B cell (primary cell): ENCODE measurements at regions not wholly inside any gene's neighbourhood (a gene's known extent, or its start where the extent isn't known, plus 50 kb on each side); places are given as distances from the start of the nearest gene placed in this dataset.

ENCODE experiments used
- ATAC-seq: fragments of 200-7000 bp; cut with Tn5 transposase; one replicate; pipeline ENCODE4 v1.10.0; 2021; ENCODE audit warnings: low read depth, mild to moderate bottlenecking, moderate number of reproducible peaks, moderate library complexity
- CTCF ChIA-PET: fragments of 350-600 bp; sonication (Branson Sonifier 250); formaldehyde crosslinking; loops from one replicate; lab custom pipeline; 2021; ENCODE audit warnings: antibody characterized with exemption, inconsistent platforms; lab: Charles Lee
- POLR2A ChIA-PET: fragments of 350-600 bp; sonication (Branson Sonifier 250); formaldehyde crosslinking; loops from one replicate; lab custom pipeline; 2021; ENCODE audit warnings: antibody characterized with exemption; lab: Charles Lee
- DNase-seq: peaks from one replicate; pipeline ENCODE4 v3.0.0; 2013
- H2AFZ ChIP-seq: 2 replicates; pipeline ENCODE4 v1.6.1; 2012; ENCODE audit warnings: mild to moderate bottlenecking, low read depth, low read length; ENCODE audit not compliant: insufficient read depth, poor library complexity, severe bottlenecking
- H3K27ac ChIP-seq, 2 donors: 1 replicate in 1 of 2; 2 replicates in 1 of 2; pipeline ENCODE4 v1.5.1; 2012 to 2013; ENCODE audit warnings: low read length in 2 of 2, mild to moderate bottlenecking in 2 of 2, moderate library complexity in 1 of 2
- H3K27me3 ChIP-seq, 4 experiments: fragments of 200-600 bp in 1 of 4; sonication (generic) in 1 of 4; replicated peaks in 1 of 4; 1 replicate in 2 of 4; 2 replicates in 2 of 4; pipeline versions ENCODE4 v1.6.1 to v1.7.0; 2013 to 2016; ENCODE audit warnings: low read length in 3 of 4, mild to moderate bottlenecking in 2 of 4, mixed read lengths in 1 of 4, moderate library complexity in 1 of 4; ENCODE audit not compliant: insufficient read depth in 4 of 4, control insufficient read depth in 3 of 4; ENCODE audit errors: control extremely low read depth in 1 of 4
- H3K36me3 ChIP-seq, 2 experiments: replicated peaks in 1 of 2; 1 replicate in 1 of 2; 2 replicates in 1 of 2; pipeline versions ENCODE4 v1.6.1 to v1.7.1; 2013; ENCODE audit warnings: low read length in 1 of 2; ENCODE audit not compliant: insufficient read depth in 2 of 2, control insufficient read depth in 1 of 2; ENCODE audit errors: control extremely low read depth in 1 of 2, extremely low read depth in 1 of 2
- H3K4me1 ChIP-seq, 2 donors: fragments of 200-600 bp in 1 of 2; sonication (generic) in 1 of 2; 1 replicate in 1 of 2; 2 replicates in 1 of 2; pipeline versions ENCODE4 v1.5.1 to v1.6.1; 2013 to 2017; ENCODE audit warnings: low read length in 2 of 2; ENCODE audit not compliant: control insufficient read depth in 2 of 2, insufficient read depth in 2 of 2
- H3K4me2 ChIP-seq: replicated peaks from 2 replicates; pipeline ENCODE3; 2012; ENCODE audit warnings: mild to moderate bottlenecking, low read depth, low read length; ENCODE audit not compliant: poor library complexity, severe bottlenecking
- H3K4me3 ChIP-seq, 5 experiments: fragments of 200-600 bp in 1 of 5; sonication (generic) in 1 of 5; 1 replicate in 3 of 5; 2 replicates in 2 of 5; pipeline versions ENCODE4 v1.5.1 to v1.7.0; 2011 to 2016; ENCODE audit warnings: low read length in 4 of 5, mild to moderate bottlenecking in 4 of 5, low read depth in 2 of 5, control low read depth in 1 of 5, moderate library complexity in 1 of 5; ENCODE audit not compliant: insufficient read depth in 1 of 5; ENCODE audit errors: control extremely low read depth in 1 of 5, extremely low read depth in 1 of 5
- H3K79me2 ChIP-seq: fragments of 200-600 bp; sonication (generic); one replicate; pipeline ENCODE4 v1.6.0; 2016; ENCODE audit warnings: low read length; ENCODE audit not compliant: control insufficient read depth, insufficient read depth
- H3K9ac ChIP-seq: fragments of 200-600 bp; sonication (generic); 2 replicates; pipeline ENCODE4 v1.6.1; 2017; ENCODE audit warnings: mild to moderate bottlenecking, low read length, moderate library complexity
- H3K9me3 ChIP-seq, 3 donors: one replicate each; pipeline versions ENCODE4 v1.6.1 to v1.7.1; 2013; ENCODE audit warnings: low read length in 2 of 3; ENCODE audit not compliant: control insufficient read depth in 2 of 3, insufficient read depth in 1 of 3; ENCODE audit errors: control extremely low read depth in 1 of 3
- H4K20me1 ChIP-seq: 2 replicates; pipeline ENCODE4 v1.6.0; 2012; ENCODE audit warnings: mild to moderate bottlenecking, low read length; ENCODE audit not compliant: insufficient read depth, control insufficient read depth, poor library complexity, severe bottlenecking
- H3K27ac Mint-ChIP-seq: one replicate; pipeline ENCODE4 v1.8.0; 2021; ENCODE audit warnings: mixed read lengths
- H3K27me3 Mint-ChIP-seq: one replicate; pipeline ENCODE4 v1.8.0; 2021; ENCODE audit warnings: mixed read lengths
- H3K4me1 Mint-ChIP-seq: one replicate; pipeline ENCODE4 v1.8.0; 2021; ENCODE audit warnings: mixed read lengths
- H3K4me3 Mint-ChIP-seq: one replicate; pipeline ENCODE4 v1.8.0; 2021; ENCODE audit warnings: mixed read lengths
- H3K9me3 Mint-ChIP-seq: one replicate; pipeline ENCODE4 v1.8.0; 2022; ENCODE audit warnings: mixed read lengths; ENCODE audit not compliant: insufficient read depth
- CTCF ChIP-seq: fragments of 200-600 bp; IDR thresholded peaks from one replicate; pipeline ENCODE4 v1.8.0; 2022; ENCODE audit warnings: antibody characterized with exemption, mild to moderate bottlenecking
- EZH2 ChIP-seq: IDR thresholded peaks from 2 replicates; pipeline ENCODE4 v1.6.1; 2012; ENCODE audit warnings: borderline replicate concordance, low read depth, mild to moderate bottlenecking, moderate library complexity, low read length; ENCODE audit not compliant: insufficient read depth, poor library complexity, severe bottlenecking
- WGBS: methylation state at CpG from one replicate; pipeline ENCODE4 v1.1.5; 2013; ENCODE audit warnings: missing lambda C conversion rate; ENCODE audit not compliant: insufficient coverage; 5-methylcytosine and 5-hydroxymethylcytosine counted together
- intact Hi-C: fragments of 100-400 bp; cut with micrococcal nuclease; formaldehyde crosslinking; loops from one replicate; pipeline ENCODE4 v1.10.0; 2022

DNA sequence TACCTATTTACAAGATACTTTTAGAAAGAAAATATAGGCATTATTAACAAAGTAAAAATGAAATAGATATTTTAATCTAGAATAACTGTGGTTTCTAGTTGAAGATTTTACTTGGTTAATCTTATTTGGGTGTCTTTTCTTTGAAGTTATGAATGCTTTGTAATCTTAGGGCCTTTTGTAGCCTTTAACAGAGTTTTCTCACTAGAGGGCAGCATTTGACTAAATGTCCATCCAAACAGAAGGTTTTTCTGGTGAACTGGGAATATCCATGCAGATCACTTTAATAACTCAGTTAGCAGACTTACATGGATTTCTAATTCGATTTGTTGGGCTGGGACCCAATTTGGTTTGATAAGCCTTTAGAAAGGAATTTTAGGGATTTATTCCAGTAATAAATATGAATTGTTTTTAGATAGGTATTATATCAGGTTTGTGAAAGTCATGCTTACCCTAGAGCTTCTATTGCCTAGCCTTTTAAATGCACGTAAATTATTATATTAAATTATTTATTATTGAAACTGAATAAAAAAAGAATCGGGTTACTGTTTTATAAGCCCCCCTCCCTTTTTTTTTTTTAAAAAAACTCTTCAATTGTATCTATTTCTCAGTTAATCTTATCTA lies 119.7 kb downstream of the ZNF326 start:
- Mint-ChIP-seq H3K9me3 (no peaks in the 10 kb centered on the region), H3K27ac (no peak overlapping the region), H3K4me1 (no peaks in the 10 kb centered on the region), H3K4me3 (no peak overlapping the region), H3K27me3 (peaks cover 16% of the 10 kb centered on the region)
- Histone ChIP-seq H3K36me3 (no peaks in the 10 kb centered on the region), H3K4me3 (no peak overlapping the region), H2AFZ (no peak overlapping the region), H3K4me1 (no peaks in the 10 kb centered on the region), H3K9ac (no peak overlapping the region), H4K20me1 (no peaks in the 10 kb centered on the region), H3K9me3 (no peaks in the 10 kb centered on the region), H3K4me2 (no peak overlapping the region), H3K27ac (no peak overlapping the region), H3K27me3 (peaks cover 0 to 4% (median 0%) of the 10 kb centered on the region in 4 experiments), H3K79me2 (no peaks in the 10 kb centered on the region)
- TF ChIP-seq CTCF (peak; percentile 56), EZH2 (no peak)
- ChIA-PET CTCF (interaction anchor here (0.7 to 1.4 kb wide), 2 partner anchors 334 to 705 kb away, joined by 3 to 4 read pairs; no protein-coding TSS in a partner anchor), POLR2A (no interaction called here)
- DNase-seq (peak; percentile 7), ATAC-seq (no peak)
- WGBS = no CpG with 5 or more reads among the region's 3 CpGs
- intact Hi-C loops = no loop called here

- POLR2A ChIA-PET = no interaction called here
Measured at GRCh38 chr1:90107990-90108389, 113.1 kb downstream of the ZNF326 start.

More at GRCh38 chr1:90107990-90108389, 113.1 kb downstream of the ZNF326 start:
- ATAC-seq (no peak), DNase-seq (no peak)
- no peak overlapping the region for H3K27ac Mint-ChIP-seq
- peaks cover 12% of the 10 kb centered on the region for H3K27me3 Mint-ChIP-seq
- TF ChIP-seq CTCF = no peak
- TF ChIP-seq EZH2 = no peak
- no peak overlapping the region for H3K4me3 Mint-ChIP-seq
- Histone ChIP-seq H3K79me2 (no peaks in the 10 kb centered on the region), H4K20me1 (no peaks in the 10 kb centered on the region), H3K4me2 (no peak overlapping the region), H3K27me3 (peaks cover 0 to 4% (median 0%) of the 10 kb centered on the region in 4 experiments), H3K4me3 (no peak overlapping the region), H3K27ac (no peak overlapping the region), H3K9me3 (no peaks in the 10 kb centered on the region), H3K36me3 (no peaks in the 10 kb centered on the region), H2AFZ (no peak overlapping the region), H3K4me1 (no peaks in the 10 kb centered on the region), H3K9ac (no peak overlapping the region)
- no peaks in the 10 kb centered on the region for H3K9me3 Mint-ChIP-seq
- CTCF ChIA-PET = no interaction called here
- H3K4me1 Mint-ChIP-seq = no peaks in the 10 kb centered on the region
- intact Hi-C loops = no loop called here
- 100% methylated on average over 1 of the region's 2 CpGs for WGBS
